ENCODE measurements at regions not wholly inside any gene's neighbourhood (a gene's known extent, or its start where the extent isn't known, plus 50 kb on each side); places are given as distances from the start of the nearest gene placed in this dataset.
"Not testable (repeated sequence)": the region's sequence is repeated elsewhere in the genome, so short reads cannot be mapped to it uniquely, and the experiment has no call there.

- DNase-seq (ENCODE audit: low read depth, low spot score); H3K27ac ChIP-seq (ENCODE audit: low read depth, low read length); RAD21 ChIA-PET (ENCODE audit: low non-redundant PET in 1 of 2, low total read pairs in 2 of 2, uncharacterized antibody in 2 of 2, unreplicated experiment in 2 of 2); CTCF ChIA-PET; H3K4me3 ChIP-seq (replicated peaks in 1 of 2; ENCODE audit: low read depth in 1 of 2, low read length in 2 of 2); H2AFZ ChIP-seq (ENCODE audit: low read depth, low read length, poor library complexity, severe bottlenecking); BruUV-seq (replicated peaks); intact Hi-C loops (cut with micrococcal nuclease); ATAC-seq; H3K27me3 ChIP-seq (ENCODE audit: insufficient read depth, low read length); POLR2A ChIA-PET; H4K20me1 ChIP-seq (ENCODE audit: insufficient read depth); H3K36me3 ChIP-seq (ENCODE audit: control insufficient read depth in 1 of 2, insufficient read depth in 2 of 2, low read length in 2 of 2); H3K9ac ChIP-seq (ENCODE audit: low read length); H3K4me1 ChIP-seq (ENCODE audit: control insufficient read depth in 1 of 2, insufficient read depth in 2 of 2, low read length in 2 of 2); H3K9me2 ChIP-seq (ENCODE audit: insufficient read depth); H3K79me2 ChIP-seq (ENCODE audit: insufficient read depth, low read length); H3K4me2 ChIP-seq (ENCODE audit: low read length): not testable (repeated sequence)
- H3K9me3 ChIP-seq (ENCODE audit: control insufficient read depth in 1 of 2, insufficient read depth in 1 of 2, low read depth in 1 of 2, low read length in 2 of 2) = peaks cover 0 to 11% of the 10 kb centered on the region in 2 experiments; a peak in 2 of 4 replicates
Observed at GRCh38 chr15:20311014-20311680, 230.5 kb downstream of the GOLGA6L6 start.

- POLR2A ChIA-PET = no interaction called here
- intact Hi-C loops (cut with micrococcal nuclease) = no loop called here
- no peak for DNase-seq (ENCODE audit: low read depth, low spot score)
- CTCF ChIA-PET = no interaction called here
- RAD21 ChIA-PET (ENCODE audit: low non-redundant PET in 1 of 2, low total read pairs in 2 of 2, uncharacterized antibody in 2 of 2, unreplicated experiment in 2 of 2) = no interaction called here
- Histone ChIP-seq H3K27me3 (ENCODE audit: insufficient read depth, low read length) (no peaks in the 10 kb centered on the region), H3K9me3 (ENCODE audit: control insufficient read depth in 1 of 2, insufficient read depth in 1 of 2, low read depth in 1 of 2, low read length in 2 of 2) (peaks cover 0 to 11% of the 10 kb centered on the region in 2 experiments; a peak in 2 of 4 replicates), H3K9ac (ENCODE audit: low read length) (no peak overlapping the region), H4K20me1 (ENCODE audit: insufficient read depth) (no peaks in the 10 kb centered on the region), H3K27ac (ENCODE audit: low read depth, low read length) (no peak overlapping the region), H3K4me1 (ENCODE audit: control insufficient read depth in 1 of 2, insufficient read depth in 2 of 2, low read length in 2 of 2) (no peaks in the 10 kb centered on the region), H2AFZ (ENCODE audit: low read depth, low read length, poor library complexity, severe bottlenecking) (no peak overlapping the region), H3K36me3 (ENCODE audit: control insufficient read depth in 1 of 2, insufficient read depth in 2 of 2, low read length in 2 of 2) (no peaks in the 10 kb centered on the region), H3K79me2 (ENCODE audit: insufficient read depth, low read length) (no peaks in the 10 kb centered on the region), H3K4me3 (replicated peaks in 1 of 2; ENCODE audit: low read depth in 1 of 2, low read length in 2 of 2) (no peak overlapping the region), H3K4me2 (ENCODE audit: low read length) (no peak overlapping the region), H3K9me2 (ENCODE audit: insufficient read depth) (no peaks in the 10 kb centered on the region)
- BruUV-seq (replicated peaks) = no TSS peak
- TF ChIP-seq POLR2AphosphoS5 (IDR thresholded peaks at IDR 0.05; ENCODE audit: low read depth, low read length) = no peak
- TF ChIP-seq ZFX (IDR thresholded peaks at IDR 0.05) = no peak
- TF ChIP-seq EZH2 (IDR thresholded peaks at IDR 0.05) = no peak
- TF ChIP-seq EGR1 (IDR thresholded peaks at IDR 0.05; ENCODE audit: low read depth) = no peak
- no peak for TF ChIP-seq SIN3A (IDR thresholded peaks at IDR 0.05; ENCODE audit: low read depth)
- no peak for TF ChIP-seq CTCF (IDR thresholded peaks at IDR 0.05 in 2 of 3, conservative IDR thresholded peaks at IDR 0.05 in 1 of 3; ENCODE audit: borderline replicate concordance in 1 of 3, insufficient read depth in 1 of 3, low read depth in 2 of 3, low read length in 2 of 3)
- TF ChIP-seq POLR2A (IDR thresholded peaks at IDR 0.05; ENCODE audit: borderline replicate concordance, extremely low read depth, insufficient read depth, insufficient read length) = no peak
- TF ChIP-seq ZNF274 (IDR thresholded peaks at IDR 0.05; ENCODE audit: low read depth, low read length) = no peak
- TF ChIP-seq EZH2phosphoT487 (IDR thresholded peaks at IDR 0.05; ENCODE audit: borderline replicate concordance) = no peak
- TF ChIP-seq MAX (IDR thresholded peaks at IDR 0.05) = no peak
- no peak for TF ChIP-seq CBX3 (IDR thresholded peaks at IDR 0.05; ENCODE audit: low read depth)
- TF ChIP-seq ZBTB33 (IDR thresholded peaks at IDR 0.05; ENCODE audit: extremely low read depth, insufficient replicate concordance, low read length) = no peak
- ATAC-seq = no peak
Observed at GRCh38 chr15:20310603-20311002, 231.0 kb downstream of the GOLGA6L6 start.

Data from HCT116 (cell line).